ENCODE measurements at regions not wholly inside any gene's neighbourhood (a gene's known extent, or its start where the extent isn't known, plus 50 kb on each side); places are given as distances from the start of the nearest gene placed in this dataset.

DNA sequence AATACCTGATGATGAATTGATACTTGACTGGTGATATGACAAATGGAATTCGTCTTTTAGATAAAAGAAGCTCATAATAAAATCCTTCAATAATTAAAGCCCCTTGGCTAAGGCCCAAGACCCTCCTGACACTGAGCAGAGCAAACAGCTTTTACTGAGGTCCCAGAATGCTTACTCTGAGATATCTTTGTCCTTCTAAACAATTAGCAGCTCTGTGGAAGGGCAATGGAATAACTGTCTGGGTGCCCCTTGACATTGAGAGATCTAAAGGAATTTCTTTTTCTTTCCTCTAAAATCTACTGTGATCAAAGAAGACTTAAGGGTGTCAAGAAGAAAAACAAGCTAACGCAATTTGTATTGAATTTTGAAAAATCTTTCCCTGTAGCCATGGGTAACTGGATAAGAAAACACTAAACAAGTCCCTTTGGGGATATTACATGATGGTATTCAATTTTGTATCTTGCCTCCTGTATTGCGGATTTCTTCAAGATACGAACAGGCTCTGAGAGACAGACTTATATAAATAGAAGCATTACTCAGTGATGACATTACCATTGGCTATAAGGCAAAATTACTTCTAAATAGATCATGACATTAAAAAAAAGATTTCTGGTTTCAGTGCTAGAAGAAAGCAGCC is 128.8 kb downstream of the MREG start:
- no peak overlapping the region for H3K18ac ChIP-seq (ENCODE audit: extremely low read depth, low read length)
- no peak overlapping the region for H3K4me2 ChIP-seq (ENCODE audit: insufficient read depth in 1 of 2, low read depth in 2 of 2, low read length in 2 of 2)
- H3K4me1 ChIP-seq (replicated peaks in 1 of 4; ENCODE audit: control insufficient read depth in 3 of 4, insufficient read depth in 4 of 4, low read length in 3 of 4) = no peaks in the 10 kb centered on the region
- no peak overlapping the region for H2BK5ac ChIP-seq (ENCODE audit: low read depth, low read length)
- DNase-seq (ENCODE audit: low read depth in 1 of 2, low spot score in 2 of 2) (no peak), FAIRE-seq (no peak)
- H3K9ac ChIP-seq (replicated peaks in 1 of 4; ENCODE audit: extremely low read depth in 1 of 4, low read depth in 3 of 4, low read length in 3 of 4) = no peak overlapping the region
- H3K14ac ChIP-seq (ENCODE audit: insufficient read length) = no peak overlapping the region
- no peak overlapping the region for H2BK20ac ChIP-seq (ENCODE audit: low read length)
- no peaks in the 10 kb centered on the region for H3K27me3 ChIP-seq (replicated peaks in 1 of 4; ENCODE audit: control insufficient read depth in 3 of 4, extremely low read depth in 1 of 4, insufficient read depth in 3 of 4, low read length in 3 of 4)
- no peak overlapping the region for H2BK120ac ChIP-seq (replicated peaks; ENCODE audit: low read depth, low read length)
- H3K9me3 ChIP-seq (ENCODE audit: insufficient read depth in 2 of 2, low read depth in 1 of 2, low read length in 1 of 2) = no peaks in the 10 kb centered on the region
- H4K5ac ChIP-seq (ENCODE audit: insufficient read length, low read depth, low read length) = no peak overlapping the region
- H3K27ac ChIP-seq (ENCODE audit: low read depth, low read length) = no peak overlapping the region
- 85% methylated on average over 4 of the region's 4 CpGs; no CpG with 5 or more reads in 1 of the 2 experiments for WGBS, 2 experiments (ENCODE audit: extremely low coverage in 1 of 2, insufficient coverage in 1 of 2, insufficient read length in 1 of 2, insufficient replicate concordance in 2 of 2, low coverage in 1 of 2, low lambda C conversion rate in 2 of 2, missing lambda C conversion rate in 1 of 2)
- no peak overlapping the region for H3K56ac ChIP-seq (replicated peaks; ENCODE audit: insufficient read length, low read depth, low read length)
- no peak overlapping the region for H2BK15ac ChIP-seq (ENCODE audit: low read length)
- H4K8ac ChIP-seq (ENCODE audit: extremely low read depth, insufficient read depth, low read length) = no peak overlapping the region
- no peaks in the 10 kb centered on the region for H3K36me3 ChIP-seq (ENCODE audit: control insufficient read depth in 2 of 4, insufficient read depth in 4 of 4, low read length in 3 of 4)
- H2BK12ac ChIP-seq (ENCODE audit: low read depth, low read length) = no peak overlapping the region
- ChIA-PET CTCF (ENCODE audit: partially characterized antibody) (interaction anchor here (1.3 kb wide), 1 partner anchor 13 kb away, joined by 3 read pairs; no protein-coding TSS in a partner anchor), POLR2A (ENCODE audit: partially characterized antibody) (no interaction called here)
- H2AFZ ChIP-seq (ENCODE audit: low read length) = no peak overlapping the region
- no peak overlapping the region for H3K4me3 ChIP-seq (ENCODE audit: extremely low read depth in 1 of 4, insufficient read depth in 2 of 4, low read depth in 3 of 4, low read length in 4 of 4)
- H3K4ac ChIP-seq (replicated peaks; ENCODE audit: insufficient read length, low read depth, low read length) = no peak overlapping the region
- no peak overlapping the region for H3K23ac ChIP-seq (ENCODE audit: insufficient read length)
- H4K91ac ChIP-seq (replicated peaks; ENCODE audit: insufficient read length, low read length) = no peak overlapping the region
- H3K23me2 ChIP-seq (ENCODE audit: low read depth, low read length) = no peaks in the 10 kb centered on the region
- H4K20me1 ChIP-seq (replicated peaks in 1 of 2; ENCODE audit: control insufficient read depth in 1 of 2, insufficient read depth in 2 of 2, low read length in 2 of 2) = no peaks in the 10 kb centered on the region
- no peaks in the 10 kb centered on the region for H3K79me1 ChIP-seq (ENCODE audit: low read depth, low read length)
- H2AK5ac ChIP-seq (ENCODE audit: low read depth, low read length) = no peak overlapping the region
- no peaks in the 10 kb centered on the region for H3K79me2 ChIP-seq (ENCODE audit: control insufficient read depth in 1 of 2, insufficient read depth in 2 of 2, low read length in 2 of 2)
- TF ChIP-seq EP300 (IDR thresholded peaks at IDR 0.05; ENCODE audit: borderline replicate concordance in 1 of 2, low read depth in 2 of 2, low read length in 2 of 2) (no peak), HDAC6 (IDR thresholded peaks at IDR 0.05; ENCODE audit: low read depth, low read length) (no peak), SP2 (IDR thresholded peaks at IDR 0.05; ENCODE audit: low read length) (no peak), TCF12 (IDR thresholded peaks at IDR 0.05; ENCODE audit: low read depth, low read length) (no peak), SRF (IDR thresholded peaks at IDR 0.05; ENCODE audit: low read depth, low read length) (no peak)
- TF ChIP-seq, protein P1, sequence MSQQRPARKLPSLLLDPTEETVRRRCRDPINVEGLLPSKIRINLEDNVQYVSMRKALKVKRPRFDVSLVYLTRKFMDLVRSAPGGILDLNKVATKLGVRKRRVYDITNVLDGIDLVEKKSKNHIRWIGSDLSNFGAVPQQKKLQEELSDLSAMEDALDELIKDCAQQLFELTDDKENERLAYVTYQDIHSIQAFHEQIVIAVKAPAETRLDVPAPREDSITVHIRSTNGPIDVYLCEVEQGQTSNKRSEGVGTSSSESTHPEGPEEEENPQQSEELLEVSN (IDR thresholded peaks at IDR 0.05) = no peak

Measured in H1 (cell line).